NCI-H128 (cell line): ENCODE measurements at regions not wholly inside any gene's neighbourhood (a gene's known extent, or its start where the extent isn't known, plus 50 kb on each side); places are given as distances from the start of the nearest gene placed in this dataset.
"Not testable (repeated sequence)": the region's sequence is repeated elsewhere in the genome, so short reads cannot be mapped to it uniquely, and the experiment has no call there.

Experiments used
- DNase-seq: peaks from one replicate; lab custom pipeline; 2025; ENCODE audit not compliant: unreplicated experiment; lab: John Stamatoyannopoulos, UW

- DNase-seq, result not testable (repeated sequence)
Measured at GRCh38 chr9:87041553-87042235, 94.4 kb upstream of the GAS1 start.

- DNase-seq, result not testable (repeated sequence)
Measured at GRCh38 chr9:87049929-87050608, 102.8 kb upstream of the GAS1 start.

DNA sequence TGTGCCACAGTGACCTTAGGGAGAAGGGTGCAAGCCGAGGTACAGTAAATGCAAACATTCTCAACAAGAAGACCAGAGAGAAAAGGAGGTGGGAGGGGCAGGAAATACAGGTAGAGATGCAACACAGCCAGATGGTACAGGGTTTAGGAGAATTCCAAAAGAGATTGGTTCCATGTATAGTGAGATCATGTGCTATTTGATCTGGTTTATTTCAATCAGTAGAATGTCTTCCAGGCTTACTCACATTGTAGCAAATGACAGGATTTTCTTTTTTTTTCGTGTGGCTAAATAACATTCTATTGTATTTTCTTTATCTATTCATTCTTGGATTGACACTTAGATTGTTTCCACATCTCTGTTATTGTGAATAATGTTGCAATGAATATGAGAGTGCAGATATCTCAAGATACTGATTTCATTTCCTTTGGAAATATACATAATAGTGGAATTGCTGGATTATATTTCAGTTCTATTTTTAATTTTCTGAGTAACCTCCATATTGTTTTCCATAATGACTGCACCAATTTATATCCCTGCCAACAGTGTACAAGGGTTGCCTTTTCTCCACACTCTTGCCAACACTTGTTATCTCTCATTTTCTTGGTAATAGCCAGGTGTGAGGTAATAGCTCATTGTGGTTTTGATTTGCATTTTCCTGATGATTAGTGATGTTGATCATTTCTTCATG, 107.8 kb upstream of the GAS1 start:
- DNase-seq, result no peak

DNA sequence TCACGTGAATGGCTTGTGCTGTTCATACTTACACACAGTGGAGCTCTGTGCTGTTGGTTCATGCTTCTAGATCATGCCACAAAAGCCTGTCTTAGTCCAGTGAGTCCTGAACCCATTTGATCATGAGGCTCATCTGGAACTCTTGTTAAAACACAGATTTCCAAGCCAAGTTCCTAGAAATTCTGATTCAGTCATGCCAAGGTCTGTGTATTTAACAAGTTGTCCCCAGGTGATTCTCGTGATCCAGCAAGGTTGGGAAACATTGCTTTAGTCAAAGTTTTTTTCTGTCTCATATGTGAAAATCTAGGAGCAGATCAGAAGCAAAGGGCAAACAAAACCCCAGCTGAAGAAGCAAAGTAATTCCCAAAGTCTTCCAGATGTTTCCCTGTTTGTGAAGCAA, 112.5 kb upstream of the GAS1 start:
- no peak for DNase-seq

GRCh38 chr9:87062746-87063145, 115.4 kb upstream of the GAS1 start:
- no peak for DNase-seq

- no peak for DNase-seq
Measured at GRCh38 chr9:87063246-87063645, 115.9 kb upstream of the GAS1 start.

- no peak for DNase-seq
Measured at GRCh38 chr9:87063871-87064270, 116.6 kb upstream of the GAS1 start.

GRCh38 chr9:87064311-87064710, 117.0 kb upstream of the GAS1 start:
- no peak for DNase-seq

- no peak for DNase-seq
Measured at GRCh38 chr9:87065981-87066380, 118.7 kb upstream of the GAS1 start.

GRCh38 chr9:87067426-87067825, 120.1 kb upstream of the GAS1 start:
- no peak for DNase-seq

DNA sequence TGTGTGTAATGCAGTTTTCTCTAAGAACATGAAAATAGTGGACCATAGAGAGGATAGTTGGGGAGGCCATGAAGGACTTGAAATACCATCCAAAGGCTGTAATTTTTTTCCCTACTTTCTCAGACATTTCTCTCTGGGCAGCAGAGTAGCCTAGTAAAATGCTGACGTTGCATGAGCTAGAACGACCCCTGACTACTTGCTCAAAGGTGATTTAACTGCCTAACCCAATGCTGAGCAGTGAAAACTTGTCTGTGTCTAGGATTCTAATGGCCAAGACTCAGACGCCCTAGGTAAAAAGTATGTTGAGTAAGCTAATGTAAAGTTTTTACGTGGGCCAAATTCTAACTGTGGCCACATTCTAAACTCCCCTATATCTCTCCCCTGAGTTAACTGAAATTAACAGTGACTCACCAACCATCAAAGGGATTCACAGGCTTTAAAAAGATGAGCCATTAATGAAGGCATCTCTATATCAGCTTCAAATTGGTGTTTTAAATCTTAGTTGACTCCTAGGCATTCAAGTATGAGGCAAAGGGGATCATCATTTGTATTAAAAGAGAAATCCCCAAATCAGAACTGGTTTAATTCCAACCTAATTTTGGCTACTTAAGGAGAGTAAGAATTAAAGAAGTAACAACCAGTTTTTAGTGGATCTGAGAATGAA, 121.0 kb upstream of the GAS1 start:
- DNase-seq, result no peak

- no peak for DNase-seq
Measured at GRCh38 chr9:87069690-87070089, 122.4 kb upstream of the GAS1 start.

DNA sequence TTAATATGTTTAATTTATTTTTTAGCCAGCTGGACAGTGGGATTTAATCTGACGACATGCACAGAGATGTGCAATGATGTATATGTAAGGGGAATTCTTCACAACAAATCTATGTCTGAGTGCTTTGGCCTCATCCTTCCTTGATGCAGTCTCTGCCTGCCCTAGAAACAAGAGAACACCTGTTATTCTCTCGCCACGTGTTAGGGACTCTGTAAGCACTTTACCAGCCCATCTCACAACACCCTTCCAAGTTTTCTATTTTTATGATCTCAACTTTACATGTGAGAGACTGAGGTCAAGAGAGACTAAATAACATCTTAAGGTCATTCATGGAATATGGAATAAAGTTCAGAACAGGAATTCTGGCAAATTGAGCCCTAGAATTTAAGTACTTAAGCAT, 123.0 kb upstream of the GAS1 start:
- no peak for DNase-seq

DNA sequence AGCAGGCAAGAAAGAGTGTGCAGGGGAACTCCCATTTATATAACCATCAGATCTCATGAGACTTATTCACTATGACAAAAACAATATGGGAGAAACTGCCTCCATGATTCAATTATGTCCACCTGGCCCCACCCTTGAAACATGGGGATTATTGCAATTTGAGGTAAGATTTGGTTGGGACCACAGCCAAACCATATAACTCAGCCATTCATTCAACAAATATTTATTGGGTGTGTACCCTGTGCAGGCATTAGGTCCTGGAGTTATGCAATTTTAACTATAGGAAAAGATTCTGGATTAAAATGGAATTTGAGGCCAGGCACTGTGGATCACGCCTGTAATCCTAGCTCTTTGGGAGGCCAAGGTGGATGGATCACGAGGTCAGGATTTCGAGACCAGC, 124.2 kb upstream of the GAS1 start:
- no peak for DNase-seq

GRCh38 chr9:87073692-87074091, 126.4 kb upstream of the GAS1 start:
- no peak for DNase-seq

DNA sequence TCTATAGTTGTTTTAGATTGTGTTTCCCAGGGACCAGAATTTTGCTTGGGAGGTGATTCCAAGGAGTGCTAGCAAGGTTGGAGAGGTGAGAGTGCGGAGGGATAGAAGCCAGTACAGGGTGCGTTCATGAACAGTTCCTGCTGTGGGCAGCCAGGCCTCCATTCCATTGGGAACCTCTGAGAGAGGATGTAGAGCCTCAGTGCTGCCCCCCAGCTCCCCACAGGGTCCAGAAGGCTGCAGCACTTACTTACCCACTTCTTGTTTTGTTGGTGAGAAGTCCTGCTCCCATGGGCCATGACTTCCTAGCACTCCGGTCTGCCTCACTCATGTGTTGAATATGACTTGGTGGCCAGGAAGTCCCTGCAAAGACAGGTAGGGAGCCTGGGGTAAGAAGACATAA, 128.2 kb upstream of the GAS1 start:
- DNase-seq, result no peak

DNA sequence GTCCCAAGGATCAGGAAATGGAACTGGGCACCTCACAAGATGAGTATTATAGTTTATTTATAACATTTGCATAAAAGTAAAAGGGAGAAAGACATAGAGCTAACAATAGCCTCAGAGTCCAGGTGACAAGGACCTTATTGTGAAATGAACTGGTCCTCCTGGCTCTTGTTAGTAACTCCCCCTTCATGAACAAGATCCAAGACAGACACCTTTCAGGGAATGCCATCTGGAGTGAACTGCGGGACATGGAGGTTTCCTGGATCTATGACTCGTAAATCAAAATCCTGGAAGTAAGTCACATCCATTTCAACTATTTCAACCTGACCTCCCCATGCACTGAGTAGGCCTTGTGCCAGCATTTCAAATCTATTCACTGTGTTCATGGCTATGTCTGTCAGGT, 129.5 kb upstream of the GAS1 start:
- DNase-seq, result no peak

DNA sequence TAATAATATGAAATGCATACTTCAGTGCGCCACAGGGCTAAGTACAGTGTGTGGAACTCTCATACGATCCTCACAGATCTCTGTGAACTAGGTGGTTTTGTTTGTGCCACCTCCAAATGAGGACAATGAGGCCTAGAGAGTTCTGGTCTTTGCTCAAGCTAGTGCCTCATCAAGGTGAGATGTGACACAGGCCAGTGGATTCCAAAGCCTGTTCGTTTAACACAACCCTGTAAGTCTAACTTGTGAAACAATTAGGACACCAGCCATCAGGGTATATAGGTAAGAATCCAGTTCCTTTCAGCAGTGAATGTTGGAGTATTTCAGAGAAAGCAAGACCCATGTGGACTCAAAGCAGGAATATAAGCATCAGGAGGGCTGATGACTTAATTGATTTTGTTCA, 130.7 kb upstream of the GAS1 start:
- DNase-seq, result no peak

- DNase-seq, result no peak
Measured at GRCh38 chr9:87080512-87081264, 133.4 kb upstream of the GAS1 start.

DNA sequence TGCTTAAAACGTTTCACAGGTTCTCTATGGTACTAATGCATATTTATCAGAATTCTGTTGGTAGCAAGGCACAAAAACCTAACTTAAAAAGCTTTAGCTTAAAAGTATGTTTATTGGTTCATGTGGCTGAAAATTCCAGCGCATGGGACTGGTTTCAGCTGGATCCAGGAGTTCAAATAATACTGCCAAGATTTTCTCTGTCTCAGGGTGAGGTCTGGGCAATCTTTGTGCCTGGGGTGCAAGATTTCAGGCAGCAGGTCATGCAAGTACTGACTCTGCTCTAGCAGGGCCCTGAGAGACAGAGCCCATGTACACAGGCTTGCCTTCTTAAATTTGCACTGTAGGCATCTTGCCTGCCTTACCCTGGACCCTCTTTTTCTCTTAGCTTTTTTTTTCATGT, 134.2 kb upstream of the GAS1 start:
- DNase-seq, result no peak

- DNase-seq, result no peak
Measured at GRCh38 chr9:87083986-87084385, 136.7 kb upstream of the GAS1 start.
